Inflammatory macrophage treated with lipopolysaccharide for 4 hours (primary cell): ENCODE measurements at regions not wholly inside any gene's neighbourhood (a gene's known extent, or its start where the extent isn't known, plus 50 kb on each side); places are given as distances from the start of the nearest gene placed in this dataset.

Experiments
- DNase-seq: peaks from one replicate; pipeline ENCODE4 v3.0.0-alpha.2; 2020

GRCh38 chr7:156147756-156148504 is 335.7 kb upstream of the SHH start:
- DNase-seq: no peak

- no peak for DNase-seq
Observed at GRCh38 chr7:156147104-156147503, 334.8 kb upstream of the SHH start.

- no peak for DNase-seq
Observed at GRCh38 chr7:156145996-156146395, 333.7 kb upstream of the SHH start.

- no peak for DNase-seq
Observed at GRCh38 chr7:156145184-156145583, 332.9 kb upstream of the SHH start.

- no peak for DNase-seq
Observed at GRCh38 chr7:156143683-156144082, 331.4 kb upstream of the SHH start.

- no peak for DNase-seq
Observed at GRCh38 chr7:156143158-156143557, 330.9 kb upstream of the SHH start.

- DNase-seq: no peak
Observed at GRCh38 chr7:156141941-156142340, 329.7 kb upstream of the SHH start.

- DNase-seq: no peak
Observed at GRCh38 chr7:156140896-156141295, 328.6 kb upstream of the SHH start.

GRCh38 chr7:156140447-156140846 is 328.2 kb upstream of the SHH start:
- no peak for DNase-seq

- no peak for DNase-seq
Observed at GRCh38 chr7:156139633-156140032, 327.4 kb upstream of the SHH start.

- no peak for DNase-seq
Observed at GRCh38 chr7:156139112-156139511, 326.8 kb upstream of the SHH start.

- DNase-seq: no peak
Observed at GRCh38 chr7:156131881-156132280, 319.6 kb upstream of the SHH start.

GRCh38 chr7:156129522-156129921 is 317.3 kb upstream of the SHH start:
- no peak for DNase-seq

GRCh38 chr7:156128496-156128895 is 316.2 kb upstream of the SHH start:
- no peak for DNase-seq

- DNase-seq: no peak
Observed at GRCh38 chr7:156127166-156128134, 315.2 kb upstream of the SHH start.

GRCh38 chr7:156125841-156126730 is 313.8 kb upstream of the SHH start:
- no peak for DNase-seq

- no peak for DNase-seq
Observed at GRCh38 chr7:156124356-156124755, 312.1 kb upstream of the SHH start.

GRCh38 chr7:156123362-156123761 is 311.1 kb upstream of the SHH start:
- no peak for DNase-seq

GRCh38 chr7:156122752-156123354 is 310.6 kb upstream of the SHH start:
- DNase-seq: no peak

GRCh38 chr7:156121956-156122355 is 309.7 kb upstream of the SHH start:
- no peak for DNase-seq

GRCh38 chr7:156121434-156121833 is 309.2 kb upstream of the SHH start:
- no peak for DNase-seq

- DNase-seq: no peak
Observed at GRCh38 chr7:156120552-156120951, 308.3 kb upstream of the SHH start.

- DNase-seq: no peak
Observed at GRCh38 chr7:156119771-156120170, 307.5 kb upstream of the SHH start.
